Tongue (tissue), 1 donor: ENCODE measurements at regions not wholly inside any gene's neighbourhood (a gene's known extent, or its start where the extent isn't known, plus 50 kb on each side); places are given as distances from the start of the nearest gene placed in this dataset.

ENCODE experiments used
- DNase-seq: peaks from one replicate; pipeline ENCODE4 v3.0.0-alpha.2; 2015

GRCh38 chr6:92371211-92372208, 1047.8 kb downstream of the EPHA7 start:
- DNase-seq, result no peak

GRCh38 chr6:92369309-92369708, 1050.0 kb downstream of the EPHA7 start:
- DNase-seq, result no peak

GRCh38 chr6:92364948-92365541, 1054.3 kb downstream of the EPHA7 start:
- peak; percentile 66 for DNase-seq

DNA sequence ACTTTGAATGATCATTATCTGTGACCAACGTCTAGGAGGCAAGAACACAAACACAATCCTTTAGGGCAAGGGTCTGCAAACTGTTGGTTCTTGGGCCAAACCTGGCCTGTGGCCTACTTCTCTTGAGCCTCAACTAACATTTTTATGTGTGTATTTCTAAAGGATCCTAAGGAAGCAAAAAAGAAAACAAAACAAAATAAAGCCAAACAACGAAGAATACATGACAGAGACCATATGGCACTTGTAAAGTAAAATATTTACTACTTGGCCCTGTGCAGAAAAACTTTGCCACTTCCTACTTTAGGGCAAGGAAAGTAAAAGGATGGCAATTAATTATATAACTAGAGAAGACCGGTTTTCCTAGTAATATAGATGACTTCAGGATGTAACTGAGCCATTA, 1056.2 kb downstream of the EPHA7 start:
- DNase-seq, result no peak

- DNase-seq, result peak; percentile 29
Observed at GRCh38 chr6:92362404-92362803, 1057.0 kb downstream of the EPHA7 start.

- DNase-seq, result no peak
Observed at GRCh38 chr6:92361990-92362389, 1057.4 kb downstream of the EPHA7 start.

DNA sequence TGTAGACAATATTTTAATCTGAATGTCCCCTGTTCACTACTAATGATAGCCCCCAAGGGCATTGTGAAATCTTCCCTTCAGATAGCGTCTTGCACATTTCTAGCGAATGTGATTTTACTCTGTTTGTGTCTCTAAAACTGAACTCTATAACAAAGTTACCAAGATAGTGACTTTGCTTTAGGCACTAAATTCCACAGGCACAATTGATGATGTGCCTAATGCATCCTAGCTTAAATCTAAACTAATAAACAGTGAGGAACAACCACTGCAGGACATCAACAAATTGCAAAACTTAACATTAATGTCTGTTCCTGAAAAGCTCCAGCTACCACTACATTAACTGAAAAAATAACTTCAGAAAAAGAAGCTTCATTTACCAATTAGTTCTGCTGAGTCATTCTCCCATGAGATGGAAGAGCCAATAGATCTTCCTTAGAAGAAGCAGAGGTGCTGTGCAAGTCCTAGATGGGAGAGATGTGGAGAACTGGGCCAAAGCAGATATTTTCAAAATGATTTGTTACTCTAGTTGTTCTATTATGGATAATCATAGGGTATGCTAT, 1065.0 kb downstream of the EPHA7 start:
- DNase-seq, result no peak

- DNase-seq, result no peak
Observed at GRCh38 chr6:92352130-92352529, 1067.2 kb downstream of the EPHA7 start.

DNA sequence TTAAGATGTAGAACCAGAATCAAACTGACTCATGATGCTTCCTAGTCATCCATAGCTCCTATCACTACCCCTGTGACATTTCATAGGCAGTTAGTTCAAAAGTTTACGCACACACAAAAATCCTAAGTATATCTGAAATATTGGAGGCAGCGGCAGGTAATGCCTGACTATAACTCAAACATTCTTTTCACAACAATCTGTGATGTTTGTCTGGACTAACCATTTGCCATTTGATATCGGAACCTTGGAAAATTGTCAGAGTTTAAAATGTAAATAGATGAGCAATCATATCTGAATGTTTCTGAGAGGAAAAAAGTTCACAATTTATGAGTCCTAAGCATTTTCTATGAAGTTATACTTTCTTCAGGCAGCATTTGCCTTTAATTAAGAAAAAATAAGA, 1078.2 kb downstream of the EPHA7 start:
- no peak for DNase-seq

DNA sequence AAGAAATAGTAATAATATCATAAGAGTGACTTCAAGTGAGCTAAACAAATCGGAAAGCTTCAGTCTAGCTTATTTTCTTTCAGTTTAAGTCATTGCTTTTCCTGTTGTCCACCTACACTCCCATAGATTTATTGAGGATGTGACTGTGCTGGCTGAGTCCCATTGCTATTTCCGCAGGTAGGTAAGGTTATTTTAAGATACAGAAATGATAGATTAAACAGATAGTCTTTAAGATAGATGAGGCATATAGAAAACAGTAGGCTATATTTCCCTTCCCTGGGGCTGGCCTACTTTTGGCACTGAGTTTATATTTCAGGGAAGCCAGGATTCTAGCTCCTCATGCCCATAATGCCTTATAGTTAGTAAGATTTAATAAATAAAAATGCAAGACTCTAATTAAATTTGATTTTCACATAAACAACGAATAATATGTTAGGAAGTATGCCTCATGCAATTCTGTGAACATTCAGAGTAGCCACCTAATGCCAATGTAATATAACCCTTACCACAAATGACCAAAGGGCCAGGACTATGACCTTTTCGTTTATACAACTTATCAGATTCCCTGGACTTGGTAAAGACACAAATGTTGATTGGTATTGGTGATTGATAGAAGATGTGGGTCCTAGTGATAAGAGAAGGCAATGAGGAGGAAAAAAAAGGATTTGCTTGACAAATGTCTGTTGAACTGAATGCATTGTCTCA, 1079.3 kb downstream of the EPHA7 start:
- no peak for DNase-seq

DNA sequence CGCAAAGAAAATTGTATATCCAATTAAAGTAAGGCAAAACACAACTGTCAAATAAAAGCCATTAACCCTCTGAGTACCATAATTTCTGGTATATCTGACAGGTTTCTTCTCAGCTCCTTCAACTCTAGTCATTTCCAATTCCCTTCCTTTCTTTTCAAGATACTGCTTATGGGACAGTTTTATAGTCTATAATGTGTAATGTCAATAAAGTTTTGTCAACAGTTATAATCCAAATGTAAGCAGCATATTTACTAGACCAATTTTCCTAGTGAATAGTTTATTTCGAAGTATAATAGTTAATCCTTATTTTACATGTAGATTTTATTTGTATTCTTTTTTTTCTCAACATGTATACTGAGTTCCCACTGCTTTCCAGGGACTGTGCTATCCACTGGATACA, 1081.8 kb downstream of the EPHA7 start:
- DNase-seq, result no peak

DNA sequence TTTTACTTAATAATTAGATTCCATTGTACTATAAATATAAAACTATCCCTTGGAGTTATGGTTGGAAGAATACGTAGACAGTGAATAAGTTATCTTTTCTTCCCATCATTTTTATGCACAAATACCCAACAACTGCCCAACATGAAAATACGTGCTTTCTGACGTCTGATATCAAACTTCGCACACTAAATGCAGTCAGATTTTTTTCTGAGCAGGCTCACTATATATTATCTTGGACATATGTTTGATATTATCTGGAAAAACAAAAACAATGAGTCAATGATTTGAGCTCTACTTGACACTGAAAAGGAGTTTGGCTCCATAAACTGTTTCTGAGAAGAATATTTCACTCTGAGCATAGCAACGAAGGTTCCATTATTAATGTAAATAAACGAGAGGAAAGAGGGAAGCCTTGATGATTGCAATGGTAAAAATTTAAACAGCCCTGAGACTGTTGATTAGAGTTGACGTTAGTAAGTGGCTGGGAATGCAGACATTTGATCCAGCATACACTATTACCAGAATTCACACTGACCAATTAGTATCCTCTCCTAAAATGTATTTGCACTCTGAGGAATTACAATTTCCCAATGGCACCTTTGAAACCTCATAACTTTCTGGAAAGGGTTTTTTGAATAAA, 1090.0 kb downstream of the EPHA7 start:
- peak; percentile 43 for DNase-seq

- DNase-seq, result no peak
Observed at GRCh38 chr6:92315312-92315711, 1104.0 kb downstream of the EPHA7 start.

GRCh38 chr6:92297101-92297500, 1122.3 kb downstream of the EPHA7 start:
- peak; percentile 28 for DNase-seq

DNA sequence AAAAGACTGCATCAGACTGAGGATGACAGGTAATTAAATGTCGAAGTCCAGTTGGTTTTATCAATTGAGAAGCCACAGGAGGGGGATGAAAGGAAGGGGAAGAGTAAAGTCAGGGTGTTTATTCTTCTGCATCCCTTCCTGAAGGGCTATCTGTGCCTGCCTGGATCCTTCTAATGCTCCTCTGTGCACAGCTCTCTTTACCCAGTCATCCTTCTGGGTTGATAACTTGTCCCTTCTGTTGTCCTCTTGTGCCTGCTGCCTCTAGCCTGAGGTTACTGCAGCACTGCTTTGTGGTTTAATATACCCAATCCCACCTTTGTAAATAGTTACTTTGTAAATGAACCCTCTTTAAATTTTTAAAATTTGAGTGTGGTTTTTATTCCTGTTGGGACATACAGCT, 1127.3 kb downstream of the EPHA7 start:
- no peak for DNase-seq

- DNase-seq, result no peak
Observed at GRCh38 chr6:92289831-92290230, 1129.5 kb downstream of the EPHA7 start.

DNA sequence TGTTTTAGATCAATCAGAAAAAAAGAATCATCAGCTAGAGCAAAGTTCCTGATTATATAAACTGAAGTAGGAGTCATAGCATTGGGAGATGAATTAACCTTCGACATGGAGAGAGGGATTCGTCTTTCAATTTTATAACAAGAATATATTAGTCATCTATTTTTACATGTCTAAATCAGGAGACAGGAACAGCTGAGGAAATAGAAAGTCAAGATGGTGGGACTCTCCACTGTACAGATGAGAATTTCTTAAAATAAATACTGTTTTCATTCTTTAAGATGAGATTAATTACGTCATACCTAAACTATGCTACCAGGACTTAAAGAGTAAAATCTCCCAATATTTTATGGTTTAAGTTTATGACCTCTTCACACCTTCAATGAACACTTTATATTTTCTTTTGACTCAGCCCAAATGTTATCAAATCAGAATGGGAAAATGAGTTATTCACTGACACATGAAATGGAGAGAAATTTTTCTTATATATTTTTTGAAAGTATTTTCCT, 1137.7 kb downstream of the EPHA7 start:
- DNase-seq, result no peak

- no peak for DNase-seq
Observed at GRCh38 chr6:92275150-92275549, 1144.2 kb downstream of the EPHA7 start.

DNA sequence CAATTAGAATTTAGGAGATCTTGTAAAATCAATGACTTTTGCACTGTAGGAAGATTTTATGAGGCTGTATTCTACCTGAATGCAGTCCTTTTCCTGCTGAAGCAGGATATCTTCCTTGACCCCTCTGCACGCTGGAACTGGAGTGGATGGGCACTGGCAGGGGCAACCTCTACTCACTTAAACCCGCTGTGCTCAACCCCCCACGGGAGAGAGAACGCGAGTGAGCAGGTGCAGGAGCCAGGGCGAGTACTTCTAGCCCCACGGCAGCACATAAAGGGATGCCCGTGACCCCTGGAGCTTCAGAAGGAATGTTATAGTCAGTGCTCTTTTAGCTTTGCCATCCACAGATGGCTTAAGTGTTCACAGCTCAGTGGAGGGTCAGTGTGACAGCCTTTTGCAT, 1144.8 kb downstream of the EPHA7 start:
- no peak for DNase-seq

DNA sequence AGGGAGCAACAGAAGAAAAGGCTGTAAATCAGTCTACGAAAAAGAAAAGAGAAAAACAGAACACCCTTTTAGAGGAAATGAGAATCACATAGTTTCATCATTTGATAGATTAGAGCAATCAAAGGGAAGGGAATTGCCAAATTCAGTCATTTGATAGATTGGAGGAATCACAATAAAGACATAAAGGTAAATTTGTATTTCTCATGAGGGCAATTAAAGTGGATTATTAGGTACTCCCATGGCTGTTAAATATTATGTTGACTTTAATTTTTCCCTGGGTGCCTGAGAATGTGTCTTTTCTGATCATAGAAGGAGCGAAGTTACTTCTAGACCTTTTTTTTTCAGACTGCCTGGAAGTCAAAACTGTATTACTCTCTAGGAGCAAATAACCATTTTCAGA, 1145.7 kb downstream of the EPHA7 start:
- no peak for DNase-seq

- no peak for DNase-seq
Observed at GRCh38 chr6:92271091-92271490, 1148.3 kb downstream of the EPHA7 start.

GRCh38 chr6:92270365-92270764, 1149.0 kb downstream of the EPHA7 start:
- no peak for DNase-seq
